ENCODE measurements at regions not wholly inside any gene's neighbourhood (a gene's known extent, or its start where the extent isn't known, plus 50 kb on each side); places are given as distances from the start of the nearest gene placed in this dataset.
"Not testable (repeated sequence)": the region's sequence is repeated elsewhere in the genome, so short reads cannot be mapped to it uniquely, and the experiment has no call there.

GRCh38 chr22:23500508-23501260, 79.4 kb downstream of the IGLL1 start:
- no peak overlapping the region for H3K27ac ChIP-seq
- TF ChIP-seq ZFX (IDR thresholded peaks at IDR 0.05; ENCODE audit: borderline replicate concordance) = no peak
- no peak for TF ChIP-seq CTCF (IDR thresholded peaks at IDR 0.05)

DNA sequence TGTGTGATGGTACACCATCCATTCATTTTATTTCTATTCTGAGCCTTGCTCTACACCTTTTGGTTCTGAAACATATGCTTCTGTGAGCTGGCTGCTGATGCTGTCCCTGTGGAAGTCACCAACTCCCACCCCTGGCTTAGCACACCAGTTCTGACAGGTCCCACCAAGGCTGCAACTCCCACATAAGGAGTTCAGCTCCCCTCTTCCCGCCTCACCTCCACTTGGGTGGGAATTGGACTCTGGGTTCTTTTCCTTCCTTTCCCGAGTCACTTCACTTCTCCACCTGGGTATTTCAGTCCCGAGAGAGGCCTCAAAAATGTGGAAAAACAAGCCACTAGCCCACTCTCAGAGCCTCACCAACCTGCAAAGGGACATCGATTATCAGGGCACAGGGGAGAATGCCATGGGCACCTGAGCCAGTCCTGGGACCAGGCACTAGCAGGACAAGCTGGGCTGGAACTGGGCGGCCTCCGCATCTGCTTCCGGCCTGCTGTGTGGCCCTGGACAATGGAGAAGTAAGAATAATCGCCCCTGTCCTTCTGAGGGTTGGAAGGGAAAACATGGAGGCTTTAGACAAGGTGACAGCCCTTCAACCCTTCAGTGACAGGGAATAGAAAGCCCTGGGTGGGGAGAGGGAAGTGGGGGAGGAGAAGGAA, 80.1 kb downstream of the IGLL1 start:
- no peak overlapping the region for H3K27ac ChIP-seq
- no peak for TF ChIP-seq ZFX (IDR thresholded peaks at IDR 0.05; ENCODE audit: borderline replicate concordance)
- no peak for TF ChIP-seq CTCF (IDR thresholded peaks at IDR 0.05)

- H3K27ac ChIP-seq = no peak overlapping the region
- TF ChIP-seq CTCF (IDR thresholded peaks at IDR 0.05) (no peak), ZFX (IDR thresholded peaks at IDR 0.05; ENCODE audit: borderline replicate concordance) (no peak)
Measured at GRCh38 chr22:23498811-23499798, 81.0 kb downstream of the IGLL1 start.

DNA sequence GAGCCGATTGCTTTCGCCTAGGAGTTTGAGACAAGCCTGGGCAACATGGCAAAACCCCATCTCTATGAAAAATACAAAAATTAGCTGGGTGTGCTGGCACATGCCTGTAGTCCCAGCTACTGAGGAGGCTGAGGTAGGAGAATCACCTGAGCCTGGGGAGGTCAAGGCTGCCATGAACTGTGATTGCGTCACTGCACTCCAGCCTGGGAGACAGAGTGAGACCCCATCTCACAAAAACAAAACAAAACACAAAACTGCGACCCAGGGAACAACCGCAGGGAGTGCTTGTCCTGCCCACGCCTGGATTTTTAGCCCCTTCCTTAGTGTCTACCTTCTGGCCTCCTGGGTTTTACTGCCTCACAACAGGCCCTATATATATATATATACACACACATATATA, 82.2 kb downstream of the IGLL1 start:
- not testable (repeated sequence) for H3K27ac ChIP-seq

DNA sequence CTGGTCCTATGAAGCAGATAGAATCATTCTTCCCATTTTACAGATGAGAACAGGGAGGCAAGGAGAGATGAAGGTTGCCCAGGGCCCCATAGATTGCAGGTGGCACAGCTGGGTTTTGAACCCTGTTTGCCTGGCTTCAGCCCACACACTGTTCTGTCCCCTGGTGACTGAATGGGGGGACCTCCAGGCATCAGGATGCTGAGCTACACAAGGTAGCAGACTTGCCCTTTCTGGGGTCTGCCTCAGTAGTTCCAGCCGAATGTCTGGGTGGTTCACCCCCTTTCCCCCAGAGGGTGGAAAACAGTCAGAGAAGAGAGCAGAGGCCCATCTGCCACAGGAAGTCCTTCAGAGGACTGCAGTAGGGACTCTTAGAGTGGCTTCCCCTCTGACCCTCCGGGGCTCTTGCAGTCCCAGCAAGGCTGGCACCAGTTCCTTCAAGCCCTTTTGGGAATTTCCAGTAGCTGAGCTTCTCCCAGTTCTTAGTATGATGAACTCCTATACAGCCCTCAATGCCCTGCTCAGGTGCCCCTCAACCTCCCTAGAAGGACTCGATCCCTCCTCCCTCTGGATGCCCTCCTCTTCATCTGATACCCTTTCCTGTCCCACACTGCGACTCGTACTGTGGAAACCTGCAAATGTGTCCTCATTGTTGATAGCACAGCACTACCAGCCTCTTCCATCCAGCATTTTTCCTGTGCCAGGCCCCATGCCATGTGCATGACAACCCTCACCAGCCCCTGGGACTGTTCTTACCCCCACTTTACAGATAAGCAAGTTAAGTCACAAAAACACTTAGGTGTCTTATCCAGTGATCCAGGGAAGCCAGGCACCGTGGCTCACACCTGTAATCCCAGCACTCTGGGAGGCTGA, 82.8 kb downstream of the IGLL1 start:
- H3K27ac ChIP-seq = no peak overlapping the region

DNA sequence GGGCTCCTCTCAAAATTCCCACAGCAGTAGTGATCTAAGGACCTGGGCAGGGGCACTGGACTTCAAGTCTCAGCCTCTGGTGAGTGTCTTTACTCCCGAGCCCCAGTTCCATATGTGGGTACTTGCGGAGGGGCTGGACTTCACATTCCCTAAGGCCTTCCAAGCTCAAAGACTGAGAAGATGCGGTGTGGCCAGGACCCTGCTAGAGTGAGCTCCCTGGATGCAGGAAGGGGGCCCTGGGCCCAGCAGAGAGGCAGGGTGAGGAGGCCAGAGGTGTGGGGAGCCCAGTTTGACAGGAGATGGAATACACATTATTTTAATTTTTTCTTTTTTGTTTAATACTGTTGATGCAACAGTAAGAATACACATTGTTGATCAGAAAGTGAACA, 83.7 kb downstream of the IGLL1 start:
- no peak overlapping the region for H3K27ac ChIP-seq

More for the DNA sequence above, 82.8 kb downstream of the IGLL1 start:
- TF ChIP-seq CTCF (IDR thresholded peaks at IDR 0.05) (no peak), ZFX (IDR thresholded peaks at IDR 0.05; ENCODE audit: borderline replicate concordance) (no peak)

More for the DNA sequence above, 83.7 kb downstream of the IGLL1 start:
- no peak for TF ChIP-seq ZFX (IDR thresholded peaks at IDR 0.05; ENCODE audit: borderline replicate concordance)
- TF ChIP-seq CTCF (IDR thresholded peaks at IDR 0.05) = no peak
